Ascending aorta (tissue), 2 donors: ENCODE measurements at regions not wholly inside any gene's neighbourhood (a gene's known extent, or its start where the extent isn't known, plus 50 kb on each side); places are given as distances from the start of the nearest gene placed in this dataset.

Source experiments
- DNase-seq, 2 donors: peaks; one replicate each; pipeline ENCODE4 v3.0.0-alpha.2; 2019; ENCODE audit warnings: low spot score in 2 of 2
- H3K27ac ChIP-seq, 2 donors: fragments of 200-600 bp; sonication (generic); one replicate each; pipeline ENCODE4 v1.5.1; 2016 to 2017; ENCODE audit warnings: mild to moderate bottlenecking in 1 of 2
- H3K27me3 ChIP-seq: fragments of 200-600 bp; sonication (generic); one replicate; pipeline ENCODE4 v1.5.1; 2017
- H3K36me3 ChIP-seq, 2 donors: fragments of 200-600 bp; sonication (generic); one replicate each; pipeline ENCODE4 v1.5.1; 2016
- H3K4me1 ChIP-seq, 2 donors: fragments of 200-600 bp; sonication (generic); one replicate each; pipeline ENCODE4 v1.5.1; 2016 to 2017; ENCODE audit warnings: mild to moderate bottlenecking in 1 of 2
- H3K4me3 ChIP-seq, 2 donors: fragments of 200-600 bp; sonication (generic); one replicate each; pipeline ENCODE4 v1.5.1; 2016 to 2017; ENCODE audit warnings: mild to moderate bottlenecking in 1 of 2
- H3K9me3 ChIP-seq, 2 donors: fragments of 200-600 bp; sonication (generic); one replicate each; pipeline ENCODE4 v1.5.1; 2016
- intact Hi-C: fragments of 100-400 bp; cut with DNase I; formaldehyde crosslinking; loops from one replicate; pipeline ENCODE4 v1.15.1; 2023
- TF ChIP-seq, protein P1 (sequence below), 3 experiments: fragments of 200-600 bp in 2 of 3; fragments of 450-650 bp in 1 of 3; sonication (generic) in 2 of 3; IDR thresholded peaks; one replicate each; pipeline ENCODE4 v1.5.1; 2016 to 2019; ENCODE audit warnings: antibody characterized with exemption in 3 of 3, mild to moderate bottlenecking in 1 of 3, moderate library complexity in 1 of 3

DNA sequence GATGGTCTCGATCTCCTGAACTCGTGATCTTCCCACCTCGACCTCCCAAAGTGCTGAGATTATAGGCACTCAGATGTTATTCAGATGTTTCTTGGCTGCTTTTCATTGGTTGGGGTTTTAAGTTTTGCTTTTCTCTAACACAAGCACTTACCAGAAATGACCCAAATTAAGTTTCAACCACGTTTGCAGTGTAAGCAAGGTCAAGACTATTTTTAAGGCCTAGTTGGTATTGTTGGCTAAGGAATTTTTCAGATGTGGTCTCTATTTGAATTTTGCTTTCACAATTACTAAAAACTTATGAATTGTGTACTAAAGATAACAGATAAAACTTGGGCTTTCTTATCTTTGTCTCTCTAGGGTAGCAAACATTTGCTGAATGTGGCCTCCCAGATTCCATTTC, 1756.9 kb upstream of the TENM3 start:
- Histone ChIP-seq H3K9me3 (no peaks in the 10 kb centered on the region), H3K36me3 (no peaks in the 10 kb centered on the region), H3K4me1 (no peaks in the 10 kb centered on the region), H3K4me3 (no peak overlapping the region), H3K27ac (no peak overlapping the region), H3K27me3 (no peaks in the 10 kb centered on the region)
- TF ChIP-seq, protein P1, sequence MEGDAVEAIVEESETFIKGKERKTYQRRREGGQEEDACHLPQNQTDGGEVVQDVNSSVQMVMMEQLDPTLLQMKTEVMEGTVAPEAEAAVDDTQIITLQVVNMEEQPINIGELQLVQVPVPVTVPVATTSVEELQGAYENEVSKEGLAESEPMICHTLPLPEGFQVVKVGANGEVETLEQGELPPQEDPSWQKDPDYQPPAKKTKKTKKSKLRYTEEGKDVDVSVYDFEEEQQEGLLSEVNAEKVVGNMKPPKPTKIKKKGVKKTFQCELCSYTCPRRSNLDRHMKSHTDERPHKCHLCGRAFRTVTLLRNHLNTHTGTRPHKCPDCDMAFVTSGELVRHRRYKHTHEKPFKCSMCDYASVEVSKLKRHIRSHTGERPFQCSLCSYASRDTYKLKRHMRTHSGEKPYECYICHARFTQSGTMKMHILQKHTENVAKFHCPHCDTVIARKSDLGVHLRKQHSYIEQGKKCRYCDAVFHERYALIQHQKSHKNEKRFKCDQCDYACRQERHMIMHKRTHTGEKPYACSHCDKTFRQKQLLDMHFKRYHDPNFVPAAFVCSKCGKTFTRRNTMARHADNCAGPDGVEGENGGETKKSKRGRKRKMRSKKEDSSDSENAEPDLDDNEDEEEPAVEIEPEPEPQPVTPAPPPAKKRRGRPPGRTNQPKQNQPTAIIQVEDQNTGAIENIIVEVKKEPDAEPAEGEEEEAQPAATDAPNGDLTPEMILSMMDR (IDR thresholded peaks at IDR 0.05): no peak
- intact Hi-C loops: no loop called here
- DNase-seq: no peak

GRCh38 chr4:180489787-180490186, 1753.4 kb upstream of the TENM3 start:
- no peak for DNase-seq
- no peak overlapping the region for H3K4me3 ChIP-seq
- no peaks in the 10 kb centered on the region for H3K36me3 ChIP-seq
- intact Hi-C loops: no loop called here
- no peaks in the 10 kb centered on the region for H3K4me1 ChIP-seq
- TF ChIP-seq, protein P1 (IDR thresholded peaks at IDR 0.05): no peak
- no peaks in the 10 kb centered on the region for H3K27me3 ChIP-seq
- no peaks in the 10 kb centered on the region for H3K9me3 ChIP-seq
- H3K27ac ChIP-seq: no peak overlapping the region

GRCh38 chr4:180491210-180491609, 1752.0 kb upstream of the TENM3 start:
- H3K4me3 ChIP-seq: no peak overlapping the region
- no peak overlapping the region for H3K27ac ChIP-seq
- H3K27me3 ChIP-seq: no peaks in the 10 kb centered on the region
- H3K36me3 ChIP-seq: no peaks in the 10 kb centered on the region
- TF ChIP-seq, protein P1 (IDR thresholded peaks at IDR 0.05): no peak
- no peak for DNase-seq
- no peaks in the 10 kb centered on the region for H3K4me1 ChIP-seq
- no peaks in the 10 kb centered on the region for H3K9me3 ChIP-seq
- intact Hi-C loops: no loop called here

DNA sequence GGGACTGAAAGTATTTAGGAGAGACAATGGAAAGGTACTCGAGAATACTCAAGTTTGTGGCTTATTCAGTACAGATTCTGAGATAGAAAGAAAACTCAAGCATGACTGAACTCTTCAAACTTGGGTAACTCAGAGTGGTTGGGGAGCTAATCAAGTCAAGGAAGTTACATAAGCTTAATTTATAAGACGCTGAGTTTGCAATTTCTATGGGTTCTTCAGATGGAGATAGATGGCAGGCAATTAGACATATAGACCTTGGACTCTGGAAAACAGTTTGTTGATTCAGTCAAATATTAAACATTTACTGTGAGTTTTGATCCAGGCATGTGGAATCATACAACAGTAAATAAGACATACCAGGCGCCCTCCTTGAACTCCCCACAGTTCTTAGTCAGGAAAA, 1749.9 kb upstream of the TENM3 start:
- Histone ChIP-seq H3K4me1 (no peaks in the 10 kb centered on the region), H3K27me3 (no peaks in the 10 kb centered on the region), H3K36me3 (no peaks in the 10 kb centered on the region), H3K9me3 (no peaks in the 10 kb centered on the region), H3K4me3 (no peak overlapping the region), H3K27ac (no peak overlapping the region)
- TF ChIP-seq, protein P1 (IDR thresholded peaks at IDR 0.05): no peak
- intact Hi-C loops: no loop called here
- DNase-seq: no peak

- TF ChIP-seq, protein P1 (IDR thresholded peaks at IDR 0.05): no peak
These were observed 1743.0 kb upstream of the TENM3 start for GRCh38 chr4:180500154-180500553.

DNA sequence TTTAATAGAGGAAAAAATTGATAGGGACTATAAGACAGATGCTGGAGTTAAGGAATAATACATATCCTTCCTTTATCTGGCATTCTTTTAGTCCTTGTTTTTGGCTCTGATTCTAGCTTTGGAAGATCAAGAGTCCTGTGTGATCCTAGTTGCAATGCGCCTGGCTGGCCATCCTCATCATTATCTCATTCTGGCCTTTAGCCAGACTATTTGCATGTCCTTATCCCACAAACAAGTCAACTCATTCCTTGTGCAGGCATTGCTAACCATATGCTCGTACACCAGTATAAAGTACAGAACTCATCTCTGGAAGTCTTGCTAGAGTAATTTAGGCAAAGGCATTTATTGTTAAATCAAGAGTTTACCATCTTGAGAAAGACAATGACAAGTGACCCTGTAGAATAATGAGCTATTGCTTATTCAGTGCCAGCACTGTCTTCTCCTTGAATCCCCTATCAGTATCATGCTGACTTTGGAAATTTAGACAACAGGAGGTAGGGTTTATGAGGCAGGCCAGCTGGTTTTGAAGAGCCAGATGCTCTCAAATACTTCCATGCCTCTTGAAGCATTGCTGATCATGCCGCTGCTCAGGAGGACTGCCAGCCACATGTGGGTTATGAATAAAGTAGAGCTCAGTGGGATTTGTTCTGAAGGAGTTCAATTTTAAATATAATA, 1730.3 kb upstream of the TENM3 start:
- no peak overlapping the region for H3K4me3 ChIP-seq
- H3K27ac ChIP-seq: no peak overlapping the region
- H3K4me1 ChIP-seq: no peaks in the 10 kb centered on the region
- no peaks in the 10 kb centered on the region for H3K36me3 ChIP-seq
- intact Hi-C loops: no loop called here
- H3K27me3 ChIP-seq: no peaks in the 10 kb centered on the region
- H3K9me3 ChIP-seq: no peaks in the 10 kb centered on the region
- no peak for DNase-seq
- TF ChIP-seq, protein P1 (IDR thresholded peaks at IDR 0.05): no peak

More at GRCh38 chr4:180500154-180500553, 1743.0 kb upstream of the TENM3 start:
- Histone ChIP-seq H3K36me3 (no peaks in the 10 kb centered on the region), H3K27ac (no peak overlapping the region), H3K4me3 (no peak overlapping the region), H3K4me1 (no peaks in the 10 kb centered on the region), H3K27me3 (no peaks in the 10 kb centered on the region), H3K9me3 (no peaks in the 10 kb centered on the region)
- no peak for DNase-seq
- intact Hi-C loops: no loop called here
